AML-193 (cell line): ENCODE measurements at regions not wholly inside any gene's neighbourhood (a gene's known extent, or its start where the extent isn't known, plus 50 kb on each side); places are given as distances from the start of the nearest gene placed in this dataset.

Source experiments
- DNase-seq, 2 experiments: peaks; one replicate each; lab custom pipeline; 2025; lab: John Stamatoyannopoulos, UW

DNA sequence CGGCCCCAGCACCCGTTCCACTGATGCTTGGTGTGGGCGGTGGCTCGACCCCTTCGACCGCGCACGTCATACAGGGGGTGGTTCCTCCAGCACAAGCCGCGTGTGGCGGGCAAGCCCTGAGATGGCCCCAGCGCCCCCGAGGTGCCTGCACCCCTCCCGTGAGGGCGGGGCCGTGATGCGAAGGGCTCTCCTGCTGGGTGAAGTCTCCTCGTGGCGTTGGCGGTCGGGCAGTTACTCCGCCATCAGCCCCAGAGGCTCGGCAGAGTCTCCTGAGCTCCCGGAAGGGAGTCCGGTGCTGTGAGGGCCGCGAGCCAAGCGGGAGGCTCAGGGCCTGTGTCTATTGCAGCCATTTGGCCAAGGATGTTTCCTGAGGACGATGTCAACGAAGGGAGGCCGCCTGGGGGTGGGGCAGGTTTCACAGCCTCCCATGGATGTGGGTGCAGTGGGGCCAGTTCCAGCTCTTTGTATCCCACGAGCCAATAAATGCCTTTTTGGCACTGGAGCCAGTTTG lies 78.1 kb upstream of the GALNT9 start:
- DNase-seq: no peak

GRCh38 chr12:132406493-132407450 lies 77.4 kb upstream of the GALNT9 start:
- DNase-seq: no peak

- no peak for DNase-seq
Measured at GRCh38 chr12:132405742-132406251, 76.4 kb upstream of the GALNT9 start.

DNA sequence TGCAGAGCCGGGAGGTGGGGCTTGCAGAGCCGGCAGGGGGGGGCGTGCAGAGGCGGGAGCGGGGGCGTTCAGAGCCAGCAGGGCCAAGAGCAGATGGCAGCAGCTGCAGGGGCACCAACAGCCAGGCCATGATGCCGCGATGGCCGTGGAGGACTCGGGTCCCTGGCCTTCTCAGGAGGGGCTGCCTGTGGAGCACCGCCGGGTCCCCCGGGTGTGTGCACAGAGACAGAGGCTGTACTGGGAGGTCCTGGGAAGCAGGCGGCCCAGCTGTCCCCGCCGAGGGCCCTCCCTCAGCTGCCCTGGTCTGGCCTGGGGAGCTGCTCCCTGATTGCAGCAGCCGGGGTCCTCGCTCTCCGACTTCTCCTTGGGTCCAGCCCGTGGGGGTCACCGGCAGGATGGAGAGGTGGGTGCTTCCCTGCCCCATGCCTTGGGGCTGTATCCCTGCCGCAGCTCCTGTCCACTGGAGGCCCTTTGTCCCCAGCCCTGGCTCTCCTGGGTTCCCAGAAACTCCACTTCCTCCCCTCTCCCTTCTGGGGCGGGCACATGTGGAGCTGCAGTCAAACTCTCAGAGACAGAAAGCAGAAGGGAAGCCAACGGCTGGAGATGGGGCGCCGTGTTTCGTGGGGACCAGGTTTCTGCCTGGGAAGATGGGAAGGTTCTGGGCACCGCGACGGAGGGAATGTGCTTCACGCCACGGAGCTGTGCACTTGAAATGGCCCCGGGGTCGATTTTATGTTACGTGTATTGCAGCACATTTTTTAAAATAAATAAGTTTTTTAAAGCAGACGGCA lies 75.8 kb upstream of the GALNT9 start:
- no peak for DNase-seq

- DNase-seq: no peak
Measured at GRCh38 chr12:132404435-132404855, 75.1 kb upstream of the GALNT9 start.

DNA sequence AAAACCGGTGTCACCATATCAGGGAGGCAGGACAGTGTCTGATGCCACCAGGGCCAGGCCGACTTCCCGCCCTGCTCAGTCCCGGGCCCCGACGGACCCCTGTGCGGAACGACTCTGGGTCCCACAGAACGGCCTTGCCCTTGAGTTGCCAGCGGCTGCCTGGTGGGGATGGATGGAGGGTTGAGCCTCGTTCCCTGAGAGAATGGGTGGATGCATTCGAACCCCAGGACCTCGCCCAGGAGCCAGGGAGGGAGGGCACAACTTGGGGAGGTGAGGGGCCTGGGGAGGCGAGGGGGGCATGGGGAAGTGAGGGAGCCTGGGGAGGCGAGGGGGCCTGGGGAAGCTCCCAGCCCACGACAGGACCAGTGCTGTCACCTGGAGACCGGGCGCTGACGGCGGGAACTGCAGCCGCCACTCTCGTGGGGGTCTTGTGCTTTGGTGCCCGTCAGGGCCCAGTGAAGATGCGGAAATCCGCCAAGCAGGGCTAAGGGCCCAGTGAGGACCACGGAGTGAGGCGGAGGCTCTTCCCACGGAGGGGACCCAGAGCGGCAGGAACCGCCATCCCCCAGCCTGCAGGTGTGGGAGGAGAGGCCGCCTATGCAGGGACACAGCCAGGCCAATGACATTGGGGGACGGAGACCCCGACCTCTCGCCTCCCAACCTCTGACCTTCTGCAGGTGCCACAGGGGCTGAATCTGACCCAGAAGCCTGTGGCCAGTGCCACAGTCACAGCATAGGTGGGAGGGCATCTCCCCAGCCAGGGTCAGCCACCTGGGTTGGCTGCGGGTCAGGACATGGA lies 74.4 kb upstream of the GALNT9 start:
- no peak for DNase-seq

- no peak for DNase-seq
Measured at GRCh38 chr12:132402831-132403416, 73.5 kb upstream of the GALNT9 start.

GRCh38 chr12:132401982-132402381 lies 72.6 kb upstream of the GALNT9 start:
- no peak for DNase-seq

- no peak for DNase-seq
Measured at GRCh38 chr12:132400011-132400641, 70.7 kb upstream of the GALNT9 start.

DNA sequence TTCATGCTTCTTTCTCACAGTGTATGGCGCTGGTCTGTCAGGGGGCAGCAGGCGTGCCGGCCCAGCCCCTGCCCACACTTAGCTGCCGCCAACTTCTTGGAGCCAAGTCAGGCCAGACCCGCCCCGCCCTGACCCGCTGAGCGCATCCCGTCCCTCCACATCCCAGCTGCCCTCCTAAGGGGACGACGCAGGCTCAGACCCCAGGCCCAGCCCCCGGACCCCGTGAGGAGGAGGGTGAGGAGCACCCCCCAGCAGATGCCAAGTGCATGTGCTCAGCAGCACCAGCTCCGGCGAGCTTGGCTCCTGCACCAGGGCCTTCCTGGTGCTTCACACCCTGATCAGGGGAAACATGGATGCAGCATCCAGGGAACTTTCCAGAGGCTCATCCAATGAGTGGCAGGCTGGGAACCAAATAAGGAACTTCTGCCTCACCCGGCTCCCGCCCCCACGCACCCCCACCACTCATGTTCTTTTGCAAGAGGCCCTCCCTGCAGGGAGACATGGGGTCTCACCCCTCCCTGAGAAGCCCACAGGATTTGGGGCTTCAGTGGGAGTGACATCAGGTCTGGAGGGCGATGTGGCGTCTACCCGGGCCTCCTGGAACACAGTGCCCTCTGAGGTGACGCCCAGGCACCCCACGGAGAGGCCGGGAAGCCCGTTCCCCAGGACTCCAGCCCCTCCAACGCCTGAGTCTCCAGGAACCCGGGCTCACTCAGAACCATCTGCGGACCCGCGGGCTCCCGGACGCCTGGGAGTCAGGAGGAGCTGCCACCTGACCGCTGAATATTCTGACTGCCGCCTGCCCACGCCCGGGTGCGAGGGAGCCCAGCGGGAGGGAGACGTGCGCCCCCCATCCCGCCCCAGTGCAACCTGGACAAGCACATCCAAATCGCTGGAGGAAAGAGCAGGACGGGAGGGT lies 70.0 kb upstream of the GALNT9 start:
- DNase-seq: no peak

DNA sequence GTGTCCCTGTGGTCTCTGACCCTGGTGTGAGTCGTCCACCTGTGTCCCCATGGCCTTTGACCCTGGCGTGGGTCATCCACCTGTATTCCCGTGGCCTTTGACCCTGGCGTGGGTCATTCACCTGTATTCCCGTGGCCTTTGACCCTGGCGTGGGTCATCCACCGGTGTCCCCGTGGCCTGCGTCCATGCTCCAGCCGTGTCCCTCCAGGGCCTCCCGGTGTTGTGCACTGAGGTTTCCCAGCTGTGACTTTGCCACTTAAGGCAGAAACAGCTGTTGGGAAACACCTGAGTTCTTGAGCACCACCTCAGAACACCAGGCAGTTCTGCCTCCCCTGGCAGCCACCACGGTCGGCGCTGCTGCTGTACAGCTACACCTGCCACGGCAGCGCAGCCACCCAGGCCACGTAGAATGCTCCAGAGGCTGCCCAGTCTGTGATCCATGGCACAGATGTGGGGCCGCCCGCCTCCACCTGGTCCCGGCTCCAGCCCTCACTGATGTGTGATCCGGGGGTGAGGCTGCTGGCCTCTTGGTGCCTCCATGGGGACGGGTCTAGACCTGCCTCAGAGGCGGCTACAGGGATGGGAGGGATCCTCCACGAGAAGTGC lies 69.1 kb upstream of the GALNT9 start:
- DNase-seq: no peak

GRCh38 chr12:132397934-132398385 lies 68.6 kb upstream of the GALNT9 start:
- DNase-seq: no peak

DNA sequence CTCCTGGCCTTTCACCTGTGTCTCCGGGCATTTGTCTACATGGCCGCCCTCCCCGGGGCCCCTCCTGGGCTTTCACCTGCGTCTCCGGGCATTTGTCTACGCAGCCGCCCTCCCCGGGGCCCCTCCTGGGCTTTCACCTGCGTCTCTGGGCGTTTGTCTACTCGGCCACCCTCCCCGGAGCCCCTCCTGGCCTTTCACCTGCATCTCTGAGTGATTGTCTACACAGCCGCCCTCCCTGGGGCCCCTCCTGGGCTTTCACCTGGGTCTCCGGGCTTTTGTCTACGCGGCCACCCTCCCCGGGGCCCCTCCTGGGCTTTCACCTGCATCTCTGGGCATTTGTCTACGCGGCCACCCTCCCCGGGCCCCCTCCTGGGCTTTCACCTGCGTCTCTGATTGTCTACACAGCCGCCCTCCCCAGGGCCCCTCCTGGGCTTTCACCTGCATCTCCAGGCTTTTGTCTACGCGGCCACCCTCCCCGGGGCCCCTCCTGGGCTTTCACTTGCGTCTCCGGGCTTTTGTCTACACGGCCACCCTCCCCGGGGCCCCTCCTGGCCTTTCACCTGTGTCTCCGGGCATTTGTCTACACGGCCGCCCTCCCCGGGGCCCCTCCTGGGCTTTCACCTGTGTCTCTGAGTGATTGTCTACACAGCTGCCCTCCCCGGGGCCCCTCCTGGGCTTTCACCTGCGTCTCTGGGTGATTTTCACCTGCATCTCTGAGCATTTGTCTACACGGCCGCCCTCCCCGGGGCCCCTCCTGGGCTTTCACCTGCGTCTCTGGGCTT lies 68.0 kb upstream of the GALNT9 start:
- DNase-seq: no peak

DNA sequence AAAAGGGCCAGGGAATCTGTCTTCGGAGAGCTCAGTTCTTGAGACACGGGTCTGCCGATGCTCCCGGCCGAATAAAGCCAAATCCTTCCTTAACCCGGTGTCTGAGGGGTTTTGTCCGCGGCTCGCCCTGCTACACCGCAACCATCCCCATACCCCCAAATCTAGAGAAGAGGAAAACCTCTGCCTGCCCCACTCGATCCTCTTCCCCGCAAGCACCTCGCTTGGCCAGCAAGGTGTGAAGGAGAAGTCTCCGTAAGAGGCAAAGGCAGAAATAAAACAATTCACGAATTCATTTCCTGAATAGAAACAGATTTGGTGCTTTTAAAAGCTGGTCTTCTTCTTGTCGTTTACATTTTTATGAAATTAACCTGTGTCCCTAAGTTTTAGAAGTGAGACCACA lies 67.3 kb upstream of the GALNT9 start:
- no peak for DNase-seq

GRCh38 chr12:132395908-132396305 lies 66.5 kb upstream of the GALNT9 start:
- DNase-seq: no peak

DNA sequence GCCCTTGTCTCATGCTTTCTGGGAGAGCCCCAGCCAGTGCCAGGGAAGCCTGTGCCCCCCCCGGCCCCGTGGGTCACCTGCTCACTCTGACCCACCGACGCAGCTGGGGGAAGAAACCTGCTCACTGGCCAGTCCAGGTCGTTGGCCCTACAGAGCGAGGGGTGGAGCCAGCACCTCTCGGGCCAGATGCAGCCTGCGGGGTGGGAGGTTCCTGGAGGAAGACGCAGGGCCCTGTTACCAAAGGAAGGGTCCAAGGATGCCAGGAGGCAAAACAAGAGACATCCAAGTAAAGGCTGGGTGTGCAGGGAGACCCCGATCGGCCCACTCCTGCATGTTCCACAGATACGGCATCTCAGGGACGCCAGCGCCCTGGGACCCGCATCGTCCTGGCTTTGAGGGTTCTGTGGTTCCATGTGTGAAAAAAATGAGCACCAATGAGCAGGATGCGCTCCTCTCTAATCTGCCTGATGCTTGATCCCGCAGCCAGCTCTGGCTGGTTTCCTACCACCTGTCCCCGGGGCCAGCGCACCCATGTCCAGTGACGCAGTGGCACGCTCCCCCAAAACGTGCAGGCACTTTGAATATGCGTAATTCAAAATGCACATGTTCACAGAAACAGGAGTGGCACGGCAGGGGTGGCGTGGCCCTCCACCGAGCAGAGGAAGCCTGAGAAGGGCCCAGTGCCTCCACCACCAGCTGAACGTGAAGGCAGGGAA lies 66.0 kb upstream of the GALNT9 start:
- no peak for DNase-seq

- no peak for DNase-seq
Measured at GRCh38 chr12:132393991-132394949, 64.9 kb upstream of the GALNT9 start.
